Left ventricle myocardium inferior (tissue), 1 donor: ENCODE measurements at regions not wholly inside any gene's neighbourhood (a gene's known extent, or its start where the extent isn't known, plus 50 kb on each side); places are given as distances from the start of the nearest gene placed in this dataset.

ENCODE experiments used
- DNase-seq: peaks from one replicate; pipeline ENCODE4 v3.0.0-alpha.2; 2020
- H3K27ac ChIP-seq: fragments of 200-600 bp; replicated peaks from 2 replicates; pipeline ENCODE4 v1.8.0; 2021
- H3K27me3 ChIP-seq: fragments of 200-600 bp; 2 replicates; pipeline ENCODE4 v1.8.0; 2021; ENCODE audit warnings: low read depth
- H3K36me3 ChIP-seq: fragments of 200-600 bp; 2 replicates; pipeline ENCODE4 v1.8.0; 2021
- H3K4me1 ChIP-seq: fragments of 200-600 bp; 2 replicates; pipeline ENCODE4 v1.8.0; 2021
- H3K4me3 ChIP-seq: fragments of 200-600 bp; 2 replicates; pipeline ENCODE4 v1.8.0; 2021; ENCODE audit warnings: mild to moderate bottlenecking, moderate library complexity
- H3K9me3 ChIP-seq: fragments of 200-600 bp; replicated peaks from 2 replicates; pipeline ENCODE4 v1.8.0; 2021
- CTCF ChIP-seq: fragments of 200-600 bp; IDR thresholded peaks from 2 replicates; pipeline ENCODE4 v1.8.0; 2021; ENCODE audit warnings: antibody characterized with exemption, mild to moderate bottlenecking, borderline replicate concordance
- intact Hi-C: fragments of 100-400 bp; cut with micrococcal nuclease; formaldehyde crosslinking; loops from one replicate; pipeline ENCODE4 v1.11.0; 2022
- donor health status: DM: no; HTN: yes; CAD: no; lungs with severe emphysema.

DNA sequence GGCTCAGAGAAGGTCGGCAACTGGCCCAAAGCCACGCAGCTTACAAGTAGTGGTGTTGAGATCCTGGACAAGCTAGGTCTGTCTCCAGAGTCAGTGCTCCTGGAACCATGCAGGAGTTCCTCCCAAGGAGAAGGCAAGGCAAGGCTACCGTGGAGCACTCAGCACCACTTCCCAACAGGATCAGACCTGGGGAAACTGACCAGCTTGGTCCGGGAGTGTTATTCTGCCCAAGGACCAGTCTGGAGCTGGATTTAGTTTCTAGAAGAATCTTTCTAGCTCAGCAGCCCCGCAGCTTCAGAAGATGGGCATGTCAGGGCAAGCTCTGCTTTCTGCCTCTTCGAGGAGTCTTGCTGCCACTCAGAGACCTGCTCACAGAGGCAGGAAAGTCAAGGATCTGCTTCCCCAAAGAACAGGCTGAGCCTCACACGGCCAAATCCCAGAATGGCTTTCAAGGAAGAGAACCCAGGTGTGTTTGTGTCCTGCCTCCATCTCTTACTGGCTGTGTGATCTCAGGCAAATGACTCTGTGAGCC lies 302.8 kb downstream of the MATN1 start:
- H3K27ac ChIP-seq: no peak overlapping the region
- intact Hi-C loops: no loop called here
- TF ChIP-seq CTCF: no peak
- no peaks in the 10 kb centered on the region for H3K4me1 ChIP-seq
- no peak for DNase-seq
- H3K9me3 ChIP-seq: no peaks in the 10 kb centered on the region
- no peaks in the 10 kb centered on the region for H3K36me3 ChIP-seq
- peaks cover 95% of the 10 kb centered on the region for H3K27me3 ChIP-seq
- H3K4me3 ChIP-seq: no peak overlapping the region

DNA sequence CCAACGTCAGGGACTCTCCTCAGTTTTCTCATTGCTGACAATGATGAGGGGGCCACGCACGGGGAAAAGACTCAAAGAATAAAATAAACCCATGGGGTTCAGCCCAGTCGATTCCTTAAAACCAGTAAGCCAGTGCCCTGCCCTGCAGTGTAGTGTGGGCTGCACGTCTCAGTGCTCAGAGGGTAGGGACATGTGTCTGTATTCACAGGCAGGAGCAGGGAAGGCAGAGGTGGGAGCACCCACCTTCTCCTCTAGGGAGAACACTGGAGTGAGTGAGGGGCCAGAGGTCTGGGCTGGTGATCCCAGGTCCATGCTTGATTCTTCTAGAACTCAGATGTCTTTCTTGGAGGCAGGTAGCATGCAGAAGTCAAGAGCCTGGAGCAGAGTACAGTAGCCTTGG lies 303.6 kb downstream of the MATN1 start:
- intact Hi-C loops: no loop called here
- H3K4me1 ChIP-seq: no peaks in the 10 kb centered on the region
- peaks cover 95% of the 10 kb centered on the region for H3K27me3 ChIP-seq
- no peak for TF ChIP-seq CTCF
- no peak overlapping the region for H3K27ac ChIP-seq
- no peak overlapping the region for H3K4me3 ChIP-seq
- no peak for DNase-seq
- H3K9me3 ChIP-seq: no peaks in the 10 kb centered on the region
- H3K36me3 ChIP-seq: no peaks in the 10 kb centered on the region

DNA sequence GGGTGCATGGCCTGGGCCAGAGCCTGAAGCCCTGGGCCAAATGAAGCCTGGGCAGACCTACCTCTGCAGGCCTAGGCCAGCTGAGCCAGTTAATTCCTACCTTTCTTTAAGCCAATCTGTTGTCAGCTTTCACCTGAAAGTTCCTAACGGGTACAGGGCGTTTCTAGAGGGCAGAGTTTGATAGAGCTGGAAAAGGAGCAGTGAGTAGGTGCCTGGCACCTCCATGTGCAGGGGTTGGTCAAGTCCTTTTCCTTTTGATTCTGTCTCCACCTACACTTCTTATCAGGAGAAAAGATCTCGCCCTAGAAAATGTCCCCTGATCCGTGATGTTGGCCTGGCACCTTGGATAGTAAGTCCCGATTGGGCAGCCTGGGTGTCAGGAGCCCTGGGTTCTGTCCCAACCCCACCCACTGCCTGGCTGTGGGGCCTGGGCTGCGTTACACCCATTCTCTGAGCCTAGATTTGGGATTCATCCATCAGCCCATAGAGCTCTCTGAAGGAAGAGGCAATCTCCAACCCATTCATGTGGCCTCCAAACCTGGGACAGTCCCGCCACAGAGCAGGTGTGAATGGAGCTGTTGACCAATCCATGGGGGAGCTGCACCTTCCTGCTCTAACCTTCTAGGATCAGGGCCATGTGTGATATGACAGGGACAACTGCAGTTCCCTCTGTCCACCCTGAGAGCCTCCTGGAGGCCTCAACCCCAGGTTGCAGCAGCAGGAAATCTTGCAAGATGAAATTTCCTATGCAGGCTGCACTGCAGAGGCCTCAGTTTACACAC lies 304.3 kb downstream of the MATN1 start:
- Histone ChIP-seq H3K9me3 (no peaks in the 10 kb centered on the region), H3K4me3 (no peak overlapping the region), H3K36me3 (no peaks in the 10 kb centered on the region), H3K27me3 (peaks cover 95% of the 10 kb centered on the region), H3K4me1 (no peaks in the 10 kb centered on the region), H3K27ac (no peak overlapping the region)
- intact Hi-C loops: no loop called here
- no peak for DNase-seq
- no peak for TF ChIP-seq CTCF

DNA sequence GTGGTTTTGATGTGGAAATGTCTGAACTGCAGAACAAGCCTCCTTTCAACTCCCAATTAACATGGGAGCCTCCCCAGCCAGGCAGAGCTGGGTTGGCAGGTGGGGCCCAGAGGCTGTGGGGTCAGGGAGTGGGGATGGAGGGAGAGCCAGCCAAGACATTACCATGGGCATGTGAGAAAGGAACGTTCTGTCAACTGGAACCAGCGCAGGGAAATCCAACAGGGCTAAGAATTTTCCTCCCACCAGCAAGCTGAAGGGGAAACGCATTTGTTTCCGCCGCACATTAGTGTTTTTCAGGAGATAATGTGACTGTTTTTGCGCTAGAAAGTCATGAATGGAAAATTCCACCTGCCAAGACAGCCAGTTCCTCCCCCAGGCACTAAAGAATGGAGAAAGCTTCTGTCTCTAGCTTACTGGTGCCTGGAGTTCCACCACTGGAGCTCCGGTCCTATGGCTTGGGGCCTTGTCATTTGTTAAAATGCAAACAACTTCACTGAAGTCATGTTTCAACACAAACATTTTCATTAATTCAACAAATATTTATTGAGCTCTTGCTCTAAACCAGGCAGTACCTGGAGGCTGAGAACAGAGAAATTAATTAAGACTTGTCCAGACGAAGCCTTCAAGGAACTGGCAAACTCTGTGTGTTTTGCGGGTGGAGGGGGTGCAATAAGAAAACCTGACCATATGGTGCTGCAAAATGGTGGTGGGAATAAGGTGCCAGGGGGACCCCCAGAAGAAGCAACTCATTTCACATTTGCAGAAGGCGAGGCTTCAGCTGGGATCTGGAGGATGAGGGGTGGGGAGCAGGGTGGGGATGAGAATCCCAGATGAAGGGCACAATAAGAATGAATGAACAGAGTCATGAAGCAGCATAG lies 305.1 kb downstream of the MATN1 start:
- Histone ChIP-seq H3K27ac (no peak overlapping the region), H3K27me3 (peaks cover 95% of the 10 kb centered on the region), H3K4me1 (no peaks in the 10 kb centered on the region), H3K36me3 (no peaks in the 10 kb centered on the region), H3K4me3 (no peak overlapping the region), H3K9me3 (no peaks in the 10 kb centered on the region)
- no peak for DNase-seq
- intact Hi-C loops: no loop called here
- TF ChIP-seq CTCF: no peak

DNA sequence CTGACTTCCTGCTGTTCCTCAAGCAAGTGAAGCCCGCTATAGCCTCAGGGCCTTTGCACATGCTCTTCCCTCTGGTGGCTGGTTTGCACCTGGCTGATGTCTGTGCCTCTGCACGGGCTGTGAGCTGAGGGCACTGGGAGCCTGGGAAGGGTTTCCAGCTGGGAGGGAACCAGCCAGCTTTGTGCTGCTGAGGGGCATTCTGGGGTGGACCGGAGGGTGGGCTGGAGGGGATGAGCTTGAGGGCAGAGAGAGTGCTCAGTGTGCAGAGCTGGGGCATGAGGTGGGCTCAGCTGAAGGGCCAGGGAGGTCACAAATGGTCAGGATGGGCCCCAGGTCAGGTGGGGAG lies 305.7 kb downstream of the MATN1 start:
- Histone ChIP-seq H3K36me3 (no peaks in the 10 kb centered on the region), H3K4me1 (no peaks in the 10 kb centered on the region), H3K27ac (no peak overlapping the region), H3K9me3 (no peaks in the 10 kb centered on the region), H3K4me3 (no peak overlapping the region), H3K27me3 (peaks cover 94% of the 10 kb centered on the region)
- no peak for TF ChIP-seq CTCF
- DNase-seq: no peak
- intact Hi-C loops: no loop called here
